H1 (cell line): ENCODE measurements at regions not wholly inside any gene's neighbourhood (a gene's known extent, or its start where the extent isn't known, plus 50 kb on each side); places are given as distances from the start of the nearest gene placed in this dataset.

Experiments
- CTCF ChIA-PET: fragments of 300-600 bp; sonication (Branson Sonifier 250); formaldehyde crosslinking; loops from one replicate; lab custom pipeline; 2021; ENCODE audit not compliant: partially characterized antibody; lab: Charles Lee
- POLR2A ChIA-PET: fragments of 300-600 bp; sonication (Branson Sonifier 250); formaldehyde crosslinking; loops from one replicate; lab custom pipeline; 2021; ENCODE audit warnings: inconsistent platforms; ENCODE audit not compliant: partially characterized antibody; lab: Charles Lee
- DNase-seq, 2 experiments: peaks; one replicate each; pipeline versions ENCODE4 v3.0.0 to v3.0.0-alpha.2; 2010 to 2022; ENCODE audit warnings: low spot score in 2 of 2, low read depth in 1 of 2, mixed read lengths in 1 of 2
- FAIRE-seq: peaks from 2 replicates; lab custom pipeline; 2011; peaks lifted over from hg19 to GRCh38; lab: Jason Lieb, UNC
- H2AFZ ChIP-seq: 2 replicates; pipeline ENCODE4 v1.8.1; 2012; ENCODE audit warnings: low read length, inconsistent platforms
- H2AK5ac ChIP-seq: 2 replicates; pipeline ENCODE4 v1.6.1; 2013; ENCODE audit warnings: low read depth, low read length
- H2BK120ac ChIP-seq: replicated peaks from 2 replicates; pipeline ENCODE3; 2013; ENCODE audit warnings: low read depth, low read length, inconsistent platforms
- H2BK12ac ChIP-seq: 2 replicates; pipeline ENCODE4 v1.6.1; 2013; ENCODE audit warnings: low read depth, low read length
- H2BK15ac ChIP-seq: 2 replicates; pipeline ENCODE4 v1.6.1; 2013; ENCODE audit warnings: low read length
- H2BK20ac ChIP-seq: 2 replicates; pipeline ENCODE4 v1.6.1; 2013; ENCODE audit warnings: low read length
- H2BK5ac ChIP-seq: 2 replicates; pipeline ENCODE4 v1.6.1; 2013; ENCODE audit warnings: low read depth, low read length
- H3K14ac ChIP-seq: 2 replicates; pipeline ENCODE4 v1.6.1; 2013; ENCODE audit warnings: inconsistent platforms; ENCODE audit not compliant: insufficient read length
- H3K18ac ChIP-seq: 2 replicates; pipeline ENCODE4 v1.6.1; 2013; ENCODE audit warnings: low read length; ENCODE audit errors: extremely low read depth
- H3K23ac ChIP-seq: 2 replicates; pipeline ENCODE4 v1.6.1; 2013; ENCODE audit warnings: inconsistent platforms; ENCODE audit not compliant: insufficient read length
- H3K23me2 ChIP-seq: 2 replicates; pipeline ENCODE4 v1.6.1; 2013; ENCODE audit warnings: low read depth, low read length
- H3K27ac ChIP-seq: 2 replicates; pipeline ENCODE4 v1.6.1; 2011; ENCODE audit warnings: low read depth, low read length, inconsistent platforms
- H3K27me3 ChIP-seq, 4 experiments: replicated peaks in 1 of 4; 1 replicate in 1 of 4; 2 replicates in 3 of 4; pipeline versions ENCODE4 v1.6.1 to v1.8.1; 2011 to 2013; ENCODE audit warnings: low read length in 3 of 4, mild to moderate bottlenecking in 3 of 4, inconsistent platforms in 2 of 4, mixed read lengths in 2 of 4, moderate library complexity in 1 of 4; ENCODE audit not compliant: control insufficient read depth in 3 of 4, insufficient read depth in 3 of 4; ENCODE audit errors: extremely low read depth in 1 of 4
- H3K36me3 ChIP-seq, 4 experiments: 2 replicates each; pipeline versions ENCODE4 v1.6.1 to v1.8.1; 2011 to 2013; ENCODE audit warnings: mild to moderate bottlenecking in 4 of 4, low read length in 3 of 4, moderate library complexity in 2 of 4, control low read depth in 1 of 4, inconsistent platforms in 1 of 4; ENCODE audit not compliant: insufficient read depth in 4 of 4, control insufficient read depth in 2 of 4
- H3K4ac ChIP-seq: replicated peaks from 2 replicates; pipeline ENCODE3; 2013; ENCODE audit warnings: low read length, low read depth, mixed read lengths, inconsistent platforms; ENCODE audit not compliant: insufficient read length
- H3K4me1 ChIP-seq, 4 experiments: replicated peaks in 1 of 4; 1 replicate in 1 of 4; 2 replicates in 3 of 4; pipeline versions ENCODE4 v1.6.1 to v1.8.1; 2011 to 2013; ENCODE audit warnings: low read length in 3 of 4, inconsistent platforms in 2 of 4, mixed read lengths in 1 of 4; ENCODE audit not compliant: insufficient read depth in 4 of 4, control insufficient read depth in 3 of 4
- H3K4me2 ChIP-seq, 2 experiments: 2 replicates each; pipeline versions ENCODE4 v1.6.1 to v1.8.1; 2011 to 2013; ENCODE audit warnings: low read depth in 2 of 2, low read length in 2 of 2, control low read depth in 1 of 2, inconsistent platforms in 1 of 2, mild to moderate bottlenecking in 1 of 2; ENCODE audit not compliant: insufficient read depth in 1 of 2
- H3K4me3 ChIP-seq, 4 experiments: fragments of 200-600, 300-600 bp in 1 of 4; sonication (generic), shearing (Covaris generic), sonication (Bioruptor Twin) in 1 of 4; 2 replicates each; pipeline versions ENCODE4 v1.5.1 to v1.8.1; 2011 to 2016; ENCODE audit warnings: low read length in 4 of 4, low read depth in 3 of 4, control low read depth in 2 of 4, inconsistent platforms in 2 of 4, mild to moderate bottlenecking in 2 of 4, mixed read lengths in 1 of 4, moderate library complexity in 1 of 4; ENCODE audit not compliant: insufficient read depth in 2 of 4; ENCODE audit errors: extremely low read depth in 1 of 4
- H3K56ac ChIP-seq: replicated peaks from 2 replicates; pipeline ENCODE3; 2013; ENCODE audit warnings: low read depth, mild to moderate bottlenecking, mixed read lengths, low read length, inconsistent platforms; ENCODE audit not compliant: insufficient read length
- H3K79me1 ChIP-seq: 2 replicates; pipeline ENCODE4 v1.6.1; 2013; ENCODE audit warnings: low read depth, low read length, control low read depth
- H3K79me2 ChIP-seq, 2 experiments: 2 replicates each; pipeline versions ENCODE4 v1.6.1 to v1.8.1; 2012 to 2013; ENCODE audit warnings: low read length in 2 of 2, mild to moderate bottlenecking in 2 of 2, inconsistent platforms in 1 of 2; ENCODE audit not compliant: insufficient read depth in 2 of 2, control insufficient read depth in 1 of 2
- H3K9ac ChIP-seq, 4 experiments: replicated peaks in 1 of 4; 1 replicate in 1 of 4; 2 replicates in 3 of 4; pipeline versions ENCODE4 v1.6.1 to v1.8.1; 2011 to 2013; ENCODE audit warnings: low read depth in 3 of 4, low read length in 3 of 4, control low read depth in 2 of 4, mild to moderate bottlenecking in 2 of 4, moderate library complexity in 2 of 4, inconsistent platforms in 1 of 4; ENCODE audit errors: extremely low read depth in 1 of 4
- H3K9me3 ChIP-seq, 2 experiments: 2 replicates each; pipeline versions ENCODE4 v1.6.1 to v1.8.1; 2012 to 2013; ENCODE audit warnings: mild to moderate bottlenecking in 2 of 2, moderate library complexity in 2 of 2, control low read depth in 1 of 2, inconsistent platforms in 1 of 2, low read depth in 1 of 2, low read length in 1 of 2, mixed read lengths in 1 of 2; ENCODE audit not compliant: insufficient read depth in 2 of 2
- H4K20me1 ChIP-seq, 2 experiments: replicated peaks in 1 of 2; 2 replicates each; pipeline versions ENCODE3 to v1.8.1; 2011 to 2013; ENCODE audit warnings: inconsistent platforms in 2 of 2, low read length in 2 of 2, mild to moderate bottlenecking in 1 of 2; ENCODE audit not compliant: insufficient read depth in 2 of 2, control insufficient read depth in 1 of 2
- H4K5ac ChIP-seq: 2 replicates; pipeline ENCODE4 v1.6.1; 2013; ENCODE audit warnings: low read length, low read depth, mixed read lengths, inconsistent platforms; ENCODE audit not compliant: insufficient read length
- H4K8ac ChIP-seq: 2 replicates; pipeline ENCODE4 v1.8.0; 2013; ENCODE audit warnings: mild to moderate bottlenecking, moderate library complexity, low read length, inconsistent platforms; ENCODE audit not compliant: insufficient read depth; ENCODE audit errors: extremely low read depth
- H4K91ac ChIP-seq: replicated peaks from 2 replicates; pipeline ENCODE3; 2013; ENCODE audit warnings: low read length, mixed read lengths, inconsistent platforms; ENCODE audit not compliant: insufficient read length
- ATF2 ChIP-seq: IDR thresholded peaks from 2 replicates; pipeline ENCODE4 v1.6.1; 2012; ENCODE audit warnings: low read length, inconsistent platforms
- CHD1 ChIP-seq: IDR thresholded peaks from 2 replicates; pipeline ENCODE4 v1.6.1; 2012; ENCODE audit warnings: low read depth, low read length, improper control_type of control experiment
- CREB1 ChIP-seq: IDR thresholded peaks from 2 replicates; pipeline ENCODE4 v1.6.1; 2012; ENCODE audit warnings: inconsistent platforms
- JUND ChIP-seq: IDR thresholded peaks from 2 replicates; pipeline ENCODE4 v1.6.1; 2011; ENCODE audit warnings: mild to moderate bottlenecking, improper control_type of control experiment, low read length
- KDM4A ChIP-seq: IDR thresholded peaks from one replicate; pipeline ENCODE4 v1.7.1; 2012; ENCODE audit warnings: low read depth, mild to moderate bottlenecking, moderate library complexity, low read length, inconsistent platforms; ENCODE audit not compliant: severe bottlenecking
- POLR2AphosphoS5 ChIP-seq: IDR thresholded peaks from 2 replicates; pipeline ENCODE4 v1.6.1; 2011; ENCODE audit warnings: low read depth, low read length
- RNF2 ChIP-seq: fragments of 200-900, 300-1000 bp; sonication (generic); IDR thresholded peaks from 2 replicates; pipeline ENCODE4 v1.7.1; 2016; ENCODE audit warnings: borderline replicate concordance, low read depth, mild to moderate bottlenecking, antibody characterized with exemption, low read length; ENCODE audit not compliant: poor library complexity, severe bottlenecking; ENCODE audit errors: missing control alignments
- SIN3A ChIP-seq, 2 experiments: IDR thresholded peaks in 1 of 2; conservative IDR thresholded peaks in 1 of 2; 2 replicates each; pipeline ENCODE4 v1.6.1; 2011 to 2012; ENCODE audit warnings: low read length in 2 of 2, improper control_type of control experiment in 1 of 2, low read depth in 1 of 2, mild to moderate bottlenecking in 1 of 2
- SP1 ChIP-seq: IDR thresholded peaks from 2 replicates; pipeline ENCODE4 v1.6.1; 2011; ENCODE audit warnings: low read depth, low read length
- SP4 ChIP-seq: IDR thresholded peaks from 2 replicates; pipeline ENCODE4 v1.6.1; 2012; ENCODE audit warnings: low read length, inconsistent platforms
- WGBS, 2 experiments: shearing (Covaris generic) in 1 of 2; methylation state at CpG; one replicate each; pipeline versions ENCODE4 v1.1.6 to v1.1.7; 2013 to 2015; ENCODE audit warnings: low lambda C conversion rate in 2 of 2, mixed read lengths in 2 of 2, inconsistent platforms in 1 of 2, low coverage in 1 of 2, missing lambda C conversion rate in 1 of 2; ENCODE audit not compliant: insufficient replicate concordance in 2 of 2, insufficient coverage in 1 of 2, insufficient read length in 1 of 2; ENCODE audit errors: extremely low coverage in 1 of 2, missing lambda C conversion rate in 1 of 2; 5-methylcytosine and 5-hydroxymethylcytosine counted together

DNA sequence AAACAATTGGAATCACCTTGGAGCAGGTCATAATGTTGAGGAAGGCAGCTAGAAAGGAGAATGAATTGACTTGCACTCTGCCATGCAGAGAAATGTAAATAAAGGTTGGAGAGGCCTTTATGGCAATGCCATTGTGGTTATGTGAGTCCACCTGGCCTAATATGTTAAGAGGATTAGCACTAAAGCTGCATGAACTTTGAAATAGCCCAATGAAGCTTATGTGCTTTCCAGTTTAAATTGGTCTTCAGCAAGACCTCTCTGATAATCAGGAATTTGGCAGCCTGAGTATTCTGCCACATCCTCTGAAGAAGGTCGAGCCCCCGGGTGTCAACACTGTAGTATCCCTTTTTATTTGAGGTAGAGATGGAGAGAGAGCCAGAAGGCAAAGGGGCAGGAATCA is 464.9 kb downstream of the CDH2 start:
- Histone ChIP-seq H2BK15ac (no peak overlapping the region), H3K79me2 (no peaks in the 10 kb centered on the region), H4K20me1 (no peaks in the 10 kb centered on the region), H4K8ac (no peak overlapping the region), H3K4ac (no peak overlapping the region), H3K4me1 (peaks cover 5 to 21% (median 14%) of the 10 kb centered on the region in 4 experiments; a peak in 5 of 7 replicates), H3K9me3 (no peaks in the 10 kb centered on the region), H4K5ac (no peak overlapping the region), H2AK5ac (no peak overlapping the region), H2BK5ac (no peak overlapping the region; the same call in 1 of the 2 replicates), H2BK20ac (no peak overlapping the region; the same call in 1 of the 2 replicates), H3K9ac (no peak overlapping the region), H3K27ac (0 out of 2 replicates have a peak overlapping the region, but pooled peaks have one; percentile 0), H4K91ac (no peak overlapping the region), H2BK120ac (no peak overlapping the region), H2AFZ (no peak overlapping the region), H3K27me3 (no peaks in the 10 kb centered on the region), H3K4me3 (no peak overlapping the region), H3K4me2 (peak overlapping the region; percentile 9 to 13; a peak in 2 of 4 replicates), H3K56ac (no peak overlapping the region), H2BK12ac (0 out of 2 replicates have a peak overlapping the region, but pooled peaks have one; percentile 7), H3K23ac (no peak overlapping the region), H3K18ac (0 out of 2 replicates have a peak overlapping the region, but pooled peaks have one; percentile 27), H3K14ac (no peak overlapping the region), H3K79me1 (no peaks in the 10 kb centered on the region), H3K36me3 (no peaks in the 10 kb centered on the region), H3K23me2 (no peaks in the 10 kb centered on the region)
- no peak for FAIRE-seq
- POLR2A ChIA-PET = interaction anchor here (1.0 kb wide), 1 partner anchor 11 kb away, joined by 3 read pairs; no protein-coding TSS in a partner anchor
- WGBS, 2 experiments = 82% methylated on average over 2 of the region's 2 CpGs; no CpG with 5 or more reads in 1 of the 2 experiments
- TF ChIP-seq POLR2AphosphoS5 (no peak), ATF2 (no peak), SP4 (no peak), KDM4A (no peak), CREB1 (no peak), JUND (no peak), RNF2 (no peak), SIN3A (conservative IDR thresholded peaks at IDR 0.05 in 1 of 2, IDR thresholded peaks at IDR 0.05 in 1 of 2; ENCODE audit: low read depth in 1 of 2, low read length in 2 of 2) (no peak), CHD1 (no peak), SP1 (no peak)
- CTCF ChIA-PET = interaction anchor here (1.4 to 2.3 kb wide), 3 partner anchors 27 to 38 kb away, joined by 5 to 8 read pairs (median 6); no protein-coding TSS in a partner anchor
- DNase-seq = no peak
